ENCODE measurements at regions not wholly inside any gene's neighbourhood (a gene's known extent, or its start where the extent isn't known, plus 50 kb on each side); places are given as distances from the start of the nearest gene placed in this dataset.
A peak's percentile ranks its signal among the peaks of the same experiment; 100 is the strongest.

GRCh38 chr3:193773266-193774220, 180.5 kb downstream of the OPA1 start:
- H3K9ac ChIP-seq (ENCODE audit: low read depth, low read length): no peak overlapping the region
- peaks cover 17% of the 10 kb centered on the region for H3K4me1 ChIP-seq (ENCODE audit: control insufficient read depth, insufficient read depth, low read length)
- H3K36me3 ChIP-seq (ENCODE audit: control insufficient read depth, insufficient read depth, low read length): no peaks in the 10 kb centered on the region
- H3K4me3 ChIP-seq (ENCODE audit: low read depth, low read length): no peak overlapping the region
- H3K27me3 ChIP-seq (ENCODE audit: control insufficient read depth, insufficient read depth, low read length): peaks cover 35% of the 10 kb centered on the region
- no peaks in the 10 kb centered on the region for H3K9me3 ChIP-seq (ENCODE audit: control insufficient read depth, insufficient read depth, low read length)

- Histone ChIP-seq H3K9me3 (ENCODE audit: control insufficient read depth, insufficient read depth, low read length) (no peaks in the 10 kb centered on the region), H3K9ac (ENCODE audit: low read depth, low read length) (no peak overlapping the region), H3K27me3 (ENCODE audit: control insufficient read depth, insufficient read depth, low read length) (peaks cover 44% of the 10 kb centered on the region), H3K36me3 (ENCODE audit: control insufficient read depth, insufficient read depth, low read length) (no peaks in the 10 kb centered on the region), H3K4me1 (ENCODE audit: control insufficient read depth, insufficient read depth, low read length) (peaks cover 17% of the 10 kb centered on the region), H3K4me3 (ENCODE audit: low read depth, low read length) (no peak overlapping the region)
Observed at GRCh38 chr3:193774272-193774915, 181.4 kb downstream of the OPA1 start.

DNA sequence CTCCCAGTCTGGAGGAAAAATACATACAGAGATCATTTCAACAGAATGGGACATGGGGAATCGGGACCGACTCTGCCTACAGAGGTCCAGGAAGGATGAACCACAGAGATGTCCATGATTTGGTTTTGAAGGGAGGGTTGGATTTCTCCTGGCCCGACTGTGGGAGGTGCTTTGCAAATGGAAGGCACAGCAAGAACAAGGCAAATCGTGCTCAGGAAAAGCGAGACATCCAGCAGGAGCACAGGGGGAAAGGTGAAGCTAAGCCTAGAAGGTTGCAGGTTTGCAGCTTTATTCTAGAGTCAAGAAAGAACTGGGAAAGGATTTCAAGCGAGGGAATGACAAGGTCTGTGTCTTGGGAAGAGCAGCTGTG, 181.9 kb downstream of the OPA1 start:
- H3K9ac ChIP-seq (ENCODE audit: low read depth, low read length): peak overlapping the region; percentile 9
- no peaks in the 10 kb centered on the region for H3K9me3 ChIP-seq (ENCODE audit: control insufficient read depth, insufficient read depth, low read length)
- H3K27me3 ChIP-seq (ENCODE audit: control insufficient read depth, insufficient read depth, low read length): peaks cover 49% of the 10 kb centered on the region
- H3K4me3 ChIP-seq (ENCODE audit: low read depth, low read length): no peak overlapping the region
- H3K4me1 ChIP-seq (ENCODE audit: control insufficient read depth, insufficient read depth, low read length): peaks cover 17% of the 10 kb centered on the region
- H3K36me3 ChIP-seq (ENCODE audit: control insufficient read depth, insufficient read depth, low read length): no peaks in the 10 kb centered on the region

GRCh38 chr3:193775421-193776077, 182.5 kb downstream of the OPA1 start:
- Histone ChIP-seq H3K36me3 (ENCODE audit: control insufficient read depth, insufficient read depth, low read length) (no peaks in the 10 kb centered on the region), H3K4me3 (ENCODE audit: low read depth, low read length) (no peak overlapping the region), H3K9me3 (ENCODE audit: control insufficient read depth, insufficient read depth, low read length) (no peaks in the 10 kb centered on the region), H3K9ac (ENCODE audit: low read depth, low read length) (no peak overlapping the region), H3K4me1 (ENCODE audit: control insufficient read depth, insufficient read depth, low read length) (peaks cover 17% of the 10 kb centered on the region), H3K27me3 (ENCODE audit: control insufficient read depth, insufficient read depth, low read length) (peaks cover 55% of the 10 kb centered on the region)

GRCh38 chr3:193776626-193777358, 183.8 kb downstream of the OPA1 start:
- Histone ChIP-seq H3K4me1 (ENCODE audit: control insufficient read depth, insufficient read depth, low read length) (peaks cover 17% of the 10 kb centered on the region), H3K9me3 (ENCODE audit: control insufficient read depth, insufficient read depth, low read length) (no peaks in the 10 kb centered on the region), H3K27me3 (ENCODE audit: control insufficient read depth, insufficient read depth, low read length) (peaks cover 56% of the 10 kb centered on the region), H3K9ac (ENCODE audit: low read depth, low read length) (no peak overlapping the region), H3K4me3 (ENCODE audit: low read depth, low read length) (no peak overlapping the region), H3K36me3 (ENCODE audit: control insufficient read depth, insufficient read depth, low read length) (no peaks in the 10 kb centered on the region)

GRCh38 chr3:193777524-193777923, 184.5 kb downstream of the OPA1 start:
- Histone ChIP-seq H3K27me3 (ENCODE audit: control insufficient read depth, insufficient read depth, low read length) (peaks cover 62% of the 10 kb centered on the region), H3K9ac (ENCODE audit: low read depth, low read length) (no peak overlapping the region), H3K36me3 (ENCODE audit: control insufficient read depth, insufficient read depth, low read length) (no peaks in the 10 kb centered on the region), H3K9me3 (ENCODE audit: control insufficient read depth, insufficient read depth, low read length) (no peaks in the 10 kb centered on the region), H3K4me3 (ENCODE audit: low read depth, low read length) (no peak overlapping the region), H3K4me1 (ENCODE audit: control insufficient read depth, insufficient read depth, low read length) (peaks cover 17% of the 10 kb centered on the region)

GRCh38 chr3:193778676-193779075, 185.7 kb downstream of the OPA1 start:
- Histone ChIP-seq H3K9ac (ENCODE audit: low read depth, low read length) (no peak overlapping the region), H3K9me3 (ENCODE audit: control insufficient read depth, insufficient read depth, low read length) (no peaks in the 10 kb centered on the region), H3K27me3 (ENCODE audit: control insufficient read depth, insufficient read depth, low read length) (peaks cover 63% of the 10 kb centered on the region), H3K4me3 (ENCODE audit: low read depth, low read length) (no peak overlapping the region), H3K4me1 (ENCODE audit: control insufficient read depth, insufficient read depth, low read length) (peaks cover 17% of the 10 kb centered on the region), H3K36me3 (ENCODE audit: control insufficient read depth, insufficient read depth, low read length) (no peaks in the 10 kb centered on the region)

- peaks cover 53% of the 10 kb centered on the region for H3K27me3 ChIP-seq (ENCODE audit: control insufficient read depth, insufficient read depth, low read length)
Observed at GRCh38 chr3:193779933-193780332, 186.9 kb downstream of the OPA1 start.

GRCh38 chr3:193780397-193780796, 187.4 kb downstream of the OPA1 start:
- Histone ChIP-seq H3K9me3 (ENCODE audit: control insufficient read depth, insufficient read depth, low read length) (no peaks in the 10 kb centered on the region), H3K36me3 (ENCODE audit: control insufficient read depth, insufficient read depth, low read length) (no peaks in the 10 kb centered on the region), H3K27me3 (ENCODE audit: control insufficient read depth, insufficient read depth, low read length) (peaks cover 51% of the 10 kb centered on the region), H3K4me3 (ENCODE audit: low read depth, low read length) (no peak overlapping the region), H3K4me1 (ENCODE audit: control insufficient read depth, insufficient read depth, low read length) (peaks cover 9% of the 10 kb centered on the region), H3K9ac (ENCODE audit: low read depth, low read length) (no peak overlapping the region)

More at GRCh38 chr3:193779933-193780332, 186.9 kb downstream of the OPA1 start:
- Histone ChIP-seq H3K36me3 (ENCODE audit: control insufficient read depth, insufficient read depth, low read length) (no peaks in the 10 kb centered on the region), H3K4me1 (ENCODE audit: control insufficient read depth, insufficient read depth, low read length) (peaks cover 14% of the 10 kb centered on the region), H3K4me3 (ENCODE audit: low read depth, low read length) (no peak overlapping the region), H3K9me3 (ENCODE audit: control insufficient read depth, insufficient read depth, low read length) (no peaks in the 10 kb centered on the region), H3K9ac (ENCODE audit: low read depth, low read length) (no peak overlapping the region)

DNA sequence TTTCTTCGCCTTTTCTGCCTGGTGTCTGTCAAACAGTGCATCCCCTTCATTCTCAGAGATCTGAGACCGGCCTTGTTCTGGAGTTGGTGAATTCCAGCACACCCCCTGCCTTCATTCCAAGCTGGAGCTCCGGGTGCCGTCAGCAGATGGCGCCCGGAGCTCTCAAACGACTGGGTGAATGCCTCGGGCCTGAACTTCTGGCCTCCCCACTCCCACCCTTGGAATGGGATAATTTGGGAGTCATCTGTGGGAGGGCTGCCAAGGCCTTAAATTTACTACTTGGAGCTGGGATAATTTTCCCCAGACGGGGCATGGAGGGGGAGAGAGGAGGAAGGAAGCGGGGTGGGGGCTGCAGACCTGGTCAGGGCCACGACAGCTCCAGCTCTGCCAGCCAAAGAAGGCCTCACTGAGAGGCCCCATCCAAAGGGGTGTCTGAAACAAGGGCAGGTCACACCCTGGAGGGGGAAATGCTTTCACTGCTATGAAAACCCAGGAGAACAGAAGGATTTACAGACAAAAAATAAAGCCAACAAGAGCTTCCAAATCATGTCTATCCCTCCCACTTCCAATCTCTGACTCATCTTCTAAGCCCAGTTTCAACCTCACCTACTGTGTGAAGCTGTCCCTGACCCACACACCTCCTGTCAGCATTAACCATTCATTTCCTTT, 187.9 kb downstream of the OPA1 start:
- Histone ChIP-seq H3K27me3 (ENCODE audit: control insufficient read depth, insufficient read depth, low read length) (peaks cover 51% of the 10 kb centered on the region), H3K4me1 (ENCODE audit: control insufficient read depth, insufficient read depth, low read length) (peaks cover 7% of the 10 kb centered on the region), H3K9me3 (ENCODE audit: control insufficient read depth, insufficient read depth, low read length) (no peaks in the 10 kb centered on the region), H3K36me3 (ENCODE audit: control insufficient read depth, insufficient read depth, low read length) (no peaks in the 10 kb centered on the region), H3K4me3 (ENCODE audit: low read depth, low read length) (no peak overlapping the region), H3K9ac (ENCODE audit: low read depth, low read length) (no peak overlapping the region)

- H3K9ac ChIP-seq (ENCODE audit: low read depth, low read length): no peak overlapping the region
- no peaks in the 10 kb centered on the region for H3K36me3 ChIP-seq (ENCODE audit: control insufficient read depth, insufficient read depth, low read length)
- no peak overlapping the region for H3K4me3 ChIP-seq (ENCODE audit: low read depth, low read length)
- H3K9me3 ChIP-seq (ENCODE audit: control insufficient read depth, insufficient read depth, low read length): no peaks in the 10 kb centered on the region
- peaks cover 6% of the 10 kb centered on the region for H3K4me1 ChIP-seq (ENCODE audit: control insufficient read depth, insufficient read depth, low read length)
- peaks cover 53% of the 10 kb centered on the region for H3K27me3 ChIP-seq (ENCODE audit: control insufficient read depth, insufficient read depth, low read length)
Observed at GRCh38 chr3:193782276-193782647, 189.3 kb downstream of the OPA1 start.
